ENCODE measurements at regions not wholly inside any gene's neighbourhood (a gene's known extent, or its start where the extent isn't known, plus 50 kb on each side); places are given as distances from the start of the nearest gene placed in this dataset.
"Not testable (repeated sequence)": the region's sequence is repeated elsewhere in the genome, so short reads cannot be mapped to it uniquely, and the experiment has no call there.

DNA sequence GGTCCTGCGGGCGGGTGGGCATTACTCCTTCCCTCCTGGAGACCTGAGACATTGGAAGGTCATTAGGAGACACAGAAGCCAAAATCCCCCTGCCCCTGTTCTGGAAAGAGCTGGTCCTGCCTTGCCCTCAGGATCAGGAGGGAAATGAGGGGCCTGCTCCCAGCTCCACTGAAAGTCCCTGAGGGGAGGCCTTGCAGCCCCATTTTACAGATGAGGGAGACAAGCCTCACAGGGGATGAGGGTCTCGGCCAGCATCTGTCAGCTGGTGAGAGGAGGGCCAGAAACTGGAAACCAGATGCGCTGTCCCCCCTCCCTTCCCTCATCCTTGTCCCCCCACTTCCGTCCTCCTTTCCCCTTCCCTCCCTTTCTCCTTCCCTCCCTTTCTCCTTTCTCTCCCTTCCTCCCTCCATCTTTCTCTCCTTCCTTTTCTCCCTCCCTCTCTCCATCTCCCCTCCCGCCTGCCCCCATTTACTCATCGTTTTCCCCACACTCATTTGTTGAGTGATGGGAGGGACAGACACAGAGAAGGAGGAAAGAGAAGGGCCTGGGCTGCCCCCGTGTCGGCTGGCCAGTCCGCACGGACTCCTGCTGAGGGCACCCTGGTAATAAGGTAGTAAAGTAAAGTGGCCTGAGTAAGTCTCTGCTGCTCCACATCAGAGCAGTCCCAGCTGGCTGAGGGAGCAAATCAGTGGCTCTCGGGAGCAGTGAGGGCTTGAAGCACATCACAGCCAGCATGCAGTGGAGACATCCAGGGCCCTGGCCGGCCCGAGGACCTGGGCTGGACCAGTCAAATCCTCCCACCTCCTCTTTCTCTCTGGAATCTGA is 112.4 kb upstream of the ALDH1A3 start:
- no peak for DNase-seq (ENCODE audit: low spot score)

DNA sequence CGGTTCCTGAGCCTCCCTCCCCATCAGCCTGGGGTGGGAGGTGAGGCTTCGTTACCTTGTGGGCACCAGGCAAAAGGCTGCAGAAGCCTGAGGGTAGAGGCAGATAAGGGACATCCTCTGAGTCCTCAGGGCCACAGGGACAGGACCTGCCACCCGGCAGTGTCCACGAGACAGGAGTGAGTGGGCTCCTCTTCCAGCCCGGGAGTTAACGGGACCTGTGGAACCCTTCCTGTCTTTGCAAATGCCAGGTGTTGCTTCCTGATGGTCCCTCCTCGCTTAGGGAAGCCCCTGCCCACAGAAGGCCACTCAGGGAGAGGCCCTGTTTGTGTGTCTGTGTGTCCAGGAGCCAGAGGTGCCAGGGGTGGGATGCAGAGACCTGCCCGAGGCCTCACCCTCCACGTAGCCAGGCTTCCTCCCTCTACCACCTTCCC is 111.1 kb upstream of the ALDH1A3 start:
- DNase-seq (ENCODE audit: low spot score), result no peak

DNA sequence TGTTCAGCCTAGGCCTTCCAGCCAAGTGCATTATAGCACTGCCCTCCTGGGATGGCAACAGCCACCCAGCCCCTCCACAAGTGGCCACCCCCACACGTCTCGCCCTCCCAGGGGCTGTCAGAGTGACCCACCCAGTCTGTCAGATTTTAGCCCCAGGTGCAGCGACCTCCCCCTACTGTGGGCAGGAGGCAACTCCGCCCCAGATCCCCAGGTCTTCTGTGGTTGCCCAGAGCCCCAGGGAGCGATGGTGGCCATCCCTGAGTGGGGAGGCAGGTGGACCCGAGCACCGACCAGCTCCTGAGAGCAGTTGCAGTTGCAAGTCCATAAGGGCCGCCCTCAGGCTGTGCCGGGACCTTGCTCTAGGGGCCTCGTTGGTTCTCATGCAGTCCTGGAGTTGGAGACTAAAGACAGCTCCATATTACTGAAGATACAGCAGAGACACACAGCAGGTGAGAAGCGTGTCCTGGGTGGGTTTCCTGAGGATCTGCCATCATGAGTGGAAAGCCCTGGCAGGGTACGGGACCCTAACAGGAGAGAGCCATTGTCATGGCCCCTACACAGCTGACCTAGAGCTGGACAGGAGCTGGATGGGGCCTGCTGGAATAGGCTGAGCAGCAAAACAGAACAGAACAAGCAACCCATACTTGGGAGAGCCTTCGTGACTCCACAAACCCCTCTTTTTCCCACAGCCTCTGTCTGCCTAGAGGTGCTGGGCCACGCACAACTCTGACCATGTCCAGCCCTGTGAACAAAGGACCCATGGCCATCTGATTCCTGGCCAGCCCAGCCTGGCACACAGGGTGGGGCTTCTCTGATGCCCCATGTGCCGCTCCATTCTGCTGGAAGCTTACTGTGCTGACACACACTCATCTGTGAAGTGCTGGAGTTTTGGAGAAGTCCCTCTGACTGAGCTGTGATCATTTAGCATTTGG is 110.3 kb upstream of the ALDH1A3 start:
- DNase-seq (ENCODE audit: low spot score), result no peak

DNA sequence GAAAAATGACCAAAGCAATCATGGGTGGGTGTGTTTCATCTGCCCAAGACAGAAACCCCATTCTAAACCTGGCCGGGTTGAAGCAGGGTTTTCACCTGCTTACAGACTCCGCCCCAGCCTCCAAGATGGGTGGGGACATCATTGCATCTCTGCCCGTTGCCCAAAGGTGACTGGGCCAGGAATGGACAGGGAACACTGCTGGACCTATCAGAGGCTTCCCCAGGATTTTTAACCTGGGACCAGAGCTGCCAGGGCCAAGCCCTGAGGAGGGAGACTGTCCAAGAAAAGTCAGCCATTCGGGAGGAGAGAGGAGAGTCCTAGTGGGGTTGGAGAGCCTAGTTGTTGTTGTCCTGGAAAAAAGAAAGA is 109.7 kb upstream of the ALDH1A3 start:
- DNase-seq (ENCODE audit: low spot score), result no peak

DNA sequence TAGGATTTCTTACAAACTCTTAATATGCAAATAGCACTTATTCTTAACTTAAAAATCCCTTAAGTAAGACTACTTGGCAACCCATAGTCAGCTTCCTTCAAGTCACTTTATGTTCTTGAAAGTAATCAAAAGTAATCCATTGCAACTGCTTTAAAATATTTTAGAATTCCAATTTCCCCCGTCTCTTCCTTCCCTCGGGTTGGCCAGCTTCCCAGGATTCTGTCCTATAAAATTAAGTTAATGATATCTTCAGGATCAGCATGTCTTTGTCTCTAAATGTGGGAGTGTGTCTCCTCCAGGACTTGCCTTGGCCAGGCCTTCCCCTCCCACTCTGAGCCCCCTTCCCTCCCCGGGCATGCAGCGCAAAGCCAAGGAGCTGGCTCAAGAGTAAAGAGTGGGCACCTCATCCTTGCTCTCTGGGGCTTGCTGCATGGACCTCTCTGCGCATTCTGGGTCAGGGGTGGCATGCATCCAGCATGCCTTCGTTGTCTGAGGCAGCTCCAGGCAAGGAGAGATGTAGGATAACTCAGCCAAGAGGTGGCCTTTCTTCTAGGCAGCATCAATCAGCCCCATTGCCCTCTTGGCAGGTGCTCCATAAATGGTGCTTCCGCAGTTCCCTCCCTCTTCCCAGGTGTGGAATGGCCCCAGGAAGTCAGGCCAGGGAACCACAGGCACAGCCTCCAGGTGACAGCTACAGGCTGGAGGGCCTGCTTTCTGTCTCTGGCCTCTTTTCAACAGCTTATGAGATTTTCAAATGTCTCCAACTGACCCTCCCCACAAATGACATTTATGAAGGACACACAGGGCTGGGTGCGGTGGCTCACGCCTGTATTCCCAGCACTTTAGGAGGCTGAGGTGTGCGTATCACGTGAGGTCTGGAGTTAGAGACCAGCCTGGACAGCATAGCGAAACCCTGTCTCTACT is 108.7 kb upstream of the ALDH1A3 start:
- no peak for DNase-seq (ENCODE audit: low spot score)

DNA sequence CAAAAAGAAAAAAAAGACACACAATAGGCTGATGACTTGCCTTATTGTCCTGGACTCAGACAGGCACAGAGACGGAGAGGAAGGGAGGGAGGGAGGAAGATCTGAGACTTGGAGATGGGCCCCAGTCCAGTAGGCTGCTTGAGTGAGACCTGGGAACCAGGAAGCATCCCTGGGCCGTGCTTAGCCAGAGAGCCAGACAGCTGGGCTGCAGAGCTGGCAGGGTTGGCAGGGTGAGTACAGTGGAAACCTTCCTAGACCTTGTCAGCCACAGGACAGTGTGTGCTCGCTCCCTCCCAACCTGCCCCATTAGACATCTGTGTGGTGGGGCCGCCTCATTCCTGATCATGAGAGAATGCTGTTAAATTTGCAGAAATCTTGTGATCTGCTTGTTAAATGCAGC is 107.9 kb upstream of the ALDH1A3 start:
- no peak for DNase-seq (ENCODE audit: low spot score)

DNA sequence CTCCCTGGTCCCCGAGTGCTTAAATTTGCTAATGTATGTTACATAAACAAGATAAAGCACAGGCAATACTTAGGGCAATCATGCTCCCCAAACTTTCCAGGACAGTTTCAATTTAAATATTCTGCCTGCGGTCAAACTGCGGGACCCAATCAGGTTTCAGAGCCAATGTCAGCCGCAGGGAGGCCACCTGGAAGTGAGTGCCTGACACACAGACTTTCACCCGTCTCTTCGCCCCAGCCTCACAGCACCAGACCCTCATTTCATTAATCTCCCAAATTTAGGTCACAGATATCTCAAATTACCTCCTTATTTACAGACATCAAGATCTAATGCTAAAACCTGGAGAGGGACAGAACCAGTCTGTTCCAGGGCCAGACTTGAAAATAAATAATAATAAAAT is 107.2 kb upstream of the ALDH1A3 start:
- DNase-seq (ENCODE audit: low spot score), result no peak

DNA sequence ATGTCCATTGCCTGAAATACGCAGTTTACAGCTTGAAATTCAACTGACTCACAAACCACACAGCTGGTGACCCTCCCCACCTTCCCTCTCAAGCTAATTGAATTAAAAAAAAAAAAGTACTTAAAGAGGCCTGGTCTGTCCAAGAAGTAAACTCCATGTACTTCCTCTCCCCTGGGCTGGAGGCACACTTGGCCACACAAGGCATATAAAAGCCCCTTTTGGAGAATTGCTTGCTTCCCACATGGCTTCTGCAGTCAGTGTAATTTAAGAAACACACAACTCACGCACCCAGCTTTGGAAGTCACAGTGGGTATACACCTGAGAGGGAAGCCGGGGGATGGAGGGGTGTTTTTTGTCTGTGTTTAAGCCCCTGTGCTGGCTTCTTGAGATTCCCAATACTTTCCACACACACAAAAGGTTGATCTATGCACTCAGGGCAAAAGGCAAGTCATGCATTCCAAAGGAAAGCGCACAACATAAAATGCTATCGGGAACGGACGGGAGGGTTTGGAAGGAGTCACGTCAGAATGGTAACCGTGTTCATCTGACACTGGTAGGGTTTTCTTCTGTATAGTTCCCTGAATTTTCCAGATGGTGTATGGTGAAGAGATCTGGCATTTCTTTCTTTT is 106.6 kb upstream of the ALDH1A3 start:
- DNase-seq (ENCODE audit: low spot score), result no peak

DNA sequence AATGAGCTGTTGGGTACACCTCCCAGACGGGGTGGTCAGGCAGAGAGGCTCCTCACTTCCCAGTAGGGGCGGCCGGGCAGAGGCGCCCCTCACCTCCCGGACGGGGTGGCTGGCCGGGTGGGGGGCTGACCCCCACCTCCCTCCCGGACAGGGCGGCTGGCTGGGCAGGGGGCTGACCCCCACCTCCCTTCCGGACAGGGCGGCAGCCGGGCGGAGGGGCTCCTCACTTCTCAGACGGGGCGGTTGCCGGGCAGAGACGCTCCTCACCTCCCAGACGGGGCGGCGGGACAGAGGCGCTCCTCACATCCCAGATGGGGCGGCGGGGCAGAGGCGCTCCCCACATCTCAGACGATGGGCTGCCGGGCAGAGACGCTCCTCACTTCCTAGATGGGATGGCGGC is 105.6 kb upstream of the ALDH1A3 start:
- not testable (repeated sequence) for DNase-seq (ENCODE audit: low spot score)

DNA sequence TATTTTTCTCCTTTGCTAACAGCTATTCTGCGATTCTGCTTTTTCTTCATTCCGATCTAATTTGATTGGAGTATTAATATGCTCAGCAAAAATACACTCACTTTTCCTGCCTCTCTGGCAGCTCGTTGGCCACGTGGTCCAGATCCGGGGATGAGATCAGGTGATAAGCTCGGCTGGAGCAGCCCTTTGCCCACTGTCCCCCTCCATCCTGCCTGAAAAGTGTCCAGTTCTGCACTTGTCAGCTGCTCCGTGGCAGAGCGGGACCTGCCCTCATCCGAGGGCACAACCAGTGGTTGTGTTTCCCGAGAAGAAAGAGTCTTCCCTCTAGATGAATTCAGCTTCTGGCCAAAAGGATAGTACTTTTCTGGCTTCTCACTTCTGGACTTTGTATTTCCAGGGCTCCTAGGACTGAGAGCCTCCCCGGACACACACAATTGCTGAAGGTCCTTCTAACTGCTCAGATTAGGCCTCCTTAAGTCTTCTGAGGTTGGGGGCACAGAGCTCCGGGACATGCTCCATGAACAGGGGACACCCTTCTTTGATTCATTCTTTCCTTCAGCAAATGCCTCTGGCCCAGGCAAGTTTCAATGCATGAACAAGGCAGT is 103.9 kb upstream of the ALDH1A3 start:
- DNase-seq (ENCODE audit: low spot score), result no peak

DNA sequence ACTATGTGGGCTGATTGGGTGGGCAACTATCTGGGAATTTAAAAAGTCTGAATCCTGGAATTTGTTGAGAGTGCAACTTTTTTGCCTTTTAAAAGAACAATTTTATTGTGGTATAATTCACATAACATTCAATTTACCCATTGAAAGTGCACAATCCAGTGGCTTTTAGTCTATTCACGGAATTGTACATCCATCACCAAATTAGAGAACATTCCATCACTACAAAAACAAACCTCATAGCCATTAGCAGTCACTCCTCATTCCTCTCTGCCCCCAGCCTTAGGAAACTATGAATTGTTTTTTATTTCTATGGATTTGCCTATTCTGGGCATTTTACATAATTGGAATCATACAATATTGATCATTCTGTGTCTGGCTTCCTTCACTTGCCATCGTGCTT is 101.8 kb upstream of the ALDH1A3 start:
- DNase-seq (ENCODE audit: low spot score), result no peak

DNA sequence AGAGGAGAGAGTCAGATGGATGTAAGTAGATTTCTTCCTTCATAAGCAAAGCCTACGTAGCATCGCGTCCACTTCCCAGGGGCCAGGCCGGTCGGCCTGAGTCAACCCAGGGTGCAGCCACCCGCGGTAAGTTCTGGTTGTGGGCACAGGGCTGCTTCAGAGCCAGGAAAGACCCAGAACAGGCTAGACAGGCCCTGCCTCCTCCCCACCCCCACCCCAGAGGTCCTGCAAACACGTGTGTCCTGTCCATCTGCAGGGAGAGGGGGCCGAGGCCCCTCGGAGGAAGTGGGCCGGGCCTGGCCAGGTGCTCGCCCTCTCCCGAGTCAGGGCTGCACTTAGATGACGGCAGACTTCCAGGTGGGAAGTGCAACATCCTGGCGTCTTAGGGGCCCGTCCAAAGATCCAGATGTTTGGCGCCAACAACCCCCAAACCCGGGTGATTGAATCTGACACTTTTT is 100.8 kb upstream of the ALDH1A3 start:
- no peak for DNase-seq (ENCODE audit: low spot score)

DNA sequence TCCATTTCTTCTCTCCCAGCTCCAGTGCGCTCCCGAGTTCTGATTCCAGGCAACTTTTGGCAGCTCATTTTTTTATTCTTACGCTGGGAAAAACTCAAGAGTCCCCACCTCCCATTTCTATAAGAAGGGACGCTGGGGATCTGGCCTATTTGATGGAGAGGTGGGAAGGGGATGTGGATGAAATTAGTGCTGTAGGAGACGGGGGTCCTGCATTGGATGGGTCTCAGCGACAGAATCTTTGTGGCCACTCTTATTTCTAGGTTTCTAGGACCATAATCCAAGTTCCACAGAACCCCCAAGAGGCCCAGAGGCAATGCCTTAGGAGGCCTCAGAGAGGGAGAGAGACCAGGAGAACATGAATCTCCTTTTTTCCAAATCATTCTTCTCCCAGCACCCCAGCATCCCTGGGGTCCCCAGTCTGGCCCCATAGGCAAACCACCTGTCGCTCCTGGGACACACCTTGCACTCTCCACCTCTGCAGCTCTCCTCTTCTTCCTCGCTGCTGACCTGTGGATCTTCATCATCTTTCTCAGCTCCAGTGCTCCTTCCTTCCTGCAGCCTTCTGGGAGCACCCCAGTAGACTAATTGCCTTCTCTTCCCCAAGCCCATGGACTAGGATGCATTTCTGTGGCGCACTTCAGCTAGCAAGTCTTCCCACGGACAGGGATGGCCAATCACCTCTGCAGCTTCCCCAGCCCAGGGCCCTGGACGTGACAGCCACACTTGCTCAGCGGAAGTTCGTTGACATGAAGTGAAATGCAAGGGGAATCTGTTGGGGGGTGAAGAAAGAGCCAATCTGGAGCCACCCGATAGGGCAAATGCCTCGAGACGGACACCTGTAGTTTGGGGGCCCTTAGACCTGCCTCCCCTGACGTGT is 100.1 kb upstream of the ALDH1A3 start:
- DNase-seq (ENCODE audit: low spot score), result no peak

DNA sequence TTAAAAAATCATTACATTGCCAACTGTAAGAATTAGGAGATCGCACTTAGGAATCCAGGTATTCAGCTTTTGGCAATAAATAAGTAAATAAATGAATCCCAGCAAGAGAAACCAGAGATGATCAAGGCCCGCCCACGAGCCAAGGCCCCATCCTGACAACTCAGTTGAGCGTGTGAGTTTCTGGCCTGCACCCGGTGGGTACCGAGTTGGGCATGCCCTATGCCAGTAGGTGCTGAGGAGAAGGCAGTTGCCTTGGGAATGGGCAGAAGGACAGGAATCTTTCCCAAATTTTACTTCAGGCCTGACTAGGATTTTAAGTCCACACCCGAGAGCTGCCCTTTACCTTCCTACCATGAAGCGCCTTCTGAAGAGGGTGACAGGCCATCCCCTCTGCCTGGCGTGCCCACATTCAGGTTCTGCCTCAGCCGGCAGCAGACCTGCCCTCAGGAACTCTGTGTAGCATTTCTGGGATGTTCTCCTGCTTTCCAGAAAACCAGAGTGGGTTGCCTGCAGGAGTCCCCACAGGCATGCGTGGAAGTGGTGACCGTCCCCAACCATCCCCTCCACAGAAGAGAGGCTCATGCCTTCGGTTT is 99.3 kb upstream of the ALDH1A3 start:
- DNase-seq (ENCODE audit: low spot score), result no peak

DNA sequence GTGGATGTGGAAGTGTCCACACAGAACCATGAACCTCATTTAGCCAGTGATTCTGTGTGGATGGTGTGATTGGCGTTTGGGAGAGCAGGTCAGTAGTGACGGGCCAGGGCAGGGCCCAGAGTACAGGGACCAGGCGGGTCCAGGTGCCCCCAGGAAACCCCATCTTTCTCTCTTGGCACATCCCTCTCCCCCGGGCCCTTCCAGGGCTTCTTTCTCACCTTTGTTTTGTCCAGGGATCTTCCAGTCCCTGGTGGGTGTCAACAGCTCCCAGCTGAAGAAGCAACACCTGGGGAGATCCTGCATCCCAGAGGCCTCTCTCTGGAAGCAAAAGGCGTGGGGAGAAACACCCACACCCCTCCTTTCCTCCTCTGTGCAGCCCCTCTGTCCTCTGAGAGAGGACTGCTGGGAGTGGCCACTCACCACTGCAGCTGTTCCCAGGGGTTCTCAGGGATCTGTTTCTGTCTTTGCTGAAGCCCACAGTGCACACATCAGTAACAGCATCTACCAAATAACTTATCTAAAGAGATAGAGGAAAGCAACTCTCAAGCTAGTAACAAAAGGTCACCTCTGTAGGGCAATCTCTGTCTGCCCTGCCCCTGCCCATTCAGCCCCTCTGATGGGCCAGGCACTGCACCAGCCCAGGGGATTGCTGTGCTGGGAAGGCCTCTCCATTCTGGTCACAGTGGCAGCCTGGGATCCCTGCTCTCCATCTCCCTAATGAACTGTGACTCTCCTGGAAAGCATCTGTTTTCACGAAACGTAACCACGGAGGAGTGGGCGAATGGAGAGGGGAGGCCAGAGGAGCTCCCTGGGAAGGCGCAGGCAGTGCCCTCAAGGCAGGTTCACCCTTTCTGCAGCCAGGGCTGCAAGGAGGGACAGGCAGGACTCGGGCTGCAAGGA is 98.3 kb upstream of the ALDH1A3 start:
- DNase-seq (ENCODE audit: low spot score), result no peak

DNA sequence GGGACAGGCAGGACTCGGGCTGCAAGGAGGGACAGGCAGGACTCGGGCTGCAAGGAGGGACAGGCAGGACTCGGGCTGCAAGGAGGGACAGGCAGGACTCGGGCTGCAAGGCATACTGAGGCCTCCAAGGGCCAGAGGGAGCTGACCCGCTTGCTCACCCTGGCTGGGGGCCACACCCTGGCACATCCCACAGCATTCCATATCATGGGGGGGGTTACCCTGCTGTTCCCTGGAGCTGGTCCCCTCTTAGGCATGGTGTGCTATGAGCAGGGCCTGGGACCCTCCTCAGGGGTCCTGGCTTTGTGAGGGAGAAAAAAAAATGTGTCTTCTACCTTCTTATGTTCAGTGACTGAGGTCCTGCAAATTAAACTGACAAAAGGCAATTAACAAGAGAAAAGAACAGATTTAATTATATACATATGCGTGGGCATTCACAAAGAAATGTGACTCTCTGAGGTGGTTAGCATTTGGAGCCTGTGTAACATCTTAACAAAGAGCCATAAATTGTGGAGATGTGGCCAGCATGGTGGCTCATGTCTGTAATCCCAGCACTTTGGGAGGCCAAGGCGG is 97.6 kb upstream of the ALDH1A3 start:
- no peak for DNase-seq (ENCODE audit: low spot score)

DNA sequence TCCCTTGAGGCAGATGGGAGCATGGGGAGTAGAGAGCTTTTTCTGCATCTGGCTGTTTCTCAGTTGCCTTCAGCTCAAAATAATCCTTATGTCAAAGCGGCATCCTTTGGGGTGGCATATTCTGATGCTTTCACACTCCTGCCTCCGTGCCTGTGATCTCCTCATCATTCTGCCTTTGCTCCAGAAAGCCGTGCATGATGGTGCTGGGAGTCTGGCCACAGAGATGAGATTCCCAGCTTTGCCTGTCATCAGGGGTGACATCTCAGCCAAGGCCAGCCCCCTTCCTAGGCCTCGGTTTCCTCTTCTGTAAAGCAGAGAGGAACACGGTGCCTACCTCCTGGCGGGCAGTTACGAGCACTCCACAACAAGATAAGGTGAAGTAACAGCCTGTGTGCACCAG is 96.3 kb upstream of the ALDH1A3 start:
- no peak for DNase-seq (ENCODE audit: low spot score)

Measured in A172 (cell line).